ENCODE measurements at regions not wholly inside any gene's neighbourhood (a gene's known extent, or its start where the extent isn't known, plus 50 kb on each side); places are given as distances from the start of the nearest gene placed in this dataset.
"Not testable (repeated sequence)": the region's sequence is repeated elsewhere in the genome, so short reads cannot be mapped to it uniquely, and the experiment has no call there.

GRCh38 chr19:23481043-23481442, 85.8 kb upstream of the ZNF91 start:
- DNase-seq (ENCODE audit: extremely low read depth, insufficient read length) = no peak
- H3K36me3 ChIP-seq (ENCODE audit: control insufficient read depth, insufficient read depth, low read length) = no peaks in the 10 kb centered on the region
- H3K4me3 ChIP-seq (replicated peaks; ENCODE audit: low read depth, low read length) = no peak overlapping the region
- no peaks in the 10 kb centered on the region for H3K27me3 ChIP-seq (replicated peaks; ENCODE audit: control insufficient read depth, insufficient read depth, low read length)
- TF ChIP-seq CTCF (IDR thresholded peaks at IDR 0.05; ENCODE audit: insufficient read depth, low read length, poor library complexity, severe bottlenecking) = no peak

- H3K4me3 ChIP-seq (replicated peaks; ENCODE audit: low read depth, low read length) = no peak overlapping the region
- no peak for DNase-seq (ENCODE audit: extremely low read depth, insufficient read length)
- no peak for TF ChIP-seq CTCF (IDR thresholded peaks at IDR 0.05; ENCODE audit: insufficient read depth, low read length, poor library complexity, severe bottlenecking)
- H3K27me3 ChIP-seq (replicated peaks; ENCODE audit: control insufficient read depth, insufficient read depth, low read length) = no peaks in the 10 kb centered on the region
- H3K36me3 ChIP-seq (ENCODE audit: control insufficient read depth, insufficient read depth, low read length) = no peaks in the 10 kb centered on the region
Observed at GRCh38 chr19:23475477-23475876, 80.2 kb upstream of the ZNF91 start.

GRCh38 chr19:23474761-23475160, 79.5 kb upstream of the ZNF91 start:
- H3K36me3 ChIP-seq (ENCODE audit: control insufficient read depth, insufficient read depth, low read length) = no peaks in the 10 kb centered on the region
- TF ChIP-seq CTCF (IDR thresholded peaks at IDR 0.05; ENCODE audit: insufficient read depth, low read length, poor library complexity, severe bottlenecking) = no peak
- no peak overlapping the region for H3K4me3 ChIP-seq (replicated peaks; ENCODE audit: low read depth, low read length)
- DNase-seq (ENCODE audit: extremely low read depth, insufficient read length) = no peak
- H3K27me3 ChIP-seq (replicated peaks; ENCODE audit: control insufficient read depth, insufficient read depth, low read length) = no peaks in the 10 kb centered on the region

- no peak for TF ChIP-seq CTCF (IDR thresholded peaks at IDR 0.05; ENCODE audit: insufficient read depth, low read length, poor library complexity, severe bottlenecking)
- Histone ChIP-seq H3K36me3 (ENCODE audit: control insufficient read depth, insufficient read depth, low read length) (no peaks in the 10 kb centered on the region), H3K27me3 (replicated peaks; ENCODE audit: control insufficient read depth, insufficient read depth, low read length) (no peaks in the 10 kb centered on the region), H3K4me3 (replicated peaks; ENCODE audit: low read depth, low read length) (no peak overlapping the region)
- DNase-seq (ENCODE audit: extremely low read depth, insufficient read length) = no peak
Observed at GRCh38 chr19:23474172-23474571, 78.9 kb upstream of the ZNF91 start.

GRCh38 chr19:23470873-23471545, 75.7 kb upstream of the ZNF91 start:
- Histone ChIP-seq H3K27me3 (replicated peaks; ENCODE audit: control insufficient read depth, insufficient read depth, low read length) (no peaks in the 10 kb centered on the region), H3K36me3 (ENCODE audit: control insufficient read depth, insufficient read depth, low read length) (no peaks in the 10 kb centered on the region), H3K4me3 (replicated peaks; ENCODE audit: low read depth, low read length) (no peak overlapping the region)
- no peak for TF ChIP-seq CTCF (IDR thresholded peaks at IDR 0.05; ENCODE audit: insufficient read depth, low read length, poor library complexity, severe bottlenecking)
- no peak for DNase-seq (ENCODE audit: extremely low read depth, insufficient read length)

- H3K27me3 ChIP-seq (replicated peaks; ENCODE audit: control insufficient read depth, insufficient read depth, low read length); DNase-seq (ENCODE audit: extremely low read depth, insufficient read length); H3K4me3 ChIP-seq (replicated peaks; ENCODE audit: low read depth, low read length); H3K36me3 ChIP-seq (ENCODE audit: control insufficient read depth, insufficient read depth, low read length): not testable (repeated sequence)
Observed at GRCh38 chr19:23464349-23464748, 69.1 kb upstream of the ZNF91 start.

Data from GM06990 (cell line).